HG02840 (cell line): ENCODE measurements at regions not wholly inside any gene's neighbourhood (a gene's known extent, or its start where the extent isn't known, plus 50 kb on each side); places are given as distances from the start of the nearest gene placed in this dataset.
"Not testable (repeated sequence)": the region's sequence is repeated elsewhere in the genome, so short reads cannot be mapped to it uniquely, and the experiment has no call there.

Experiments
- ATAC-seq: cut with Tn5 transposase; IDR thresholded peaks from one replicate; pipeline ENCODE4 v1.9.1; 2021; ENCODE audit warnings: mild to moderate bottlenecking, moderate library complexity, moderate number of reproducible peaks; ENCODE audit not compliant: unreplicated experiment, low FRiP score

- no peak for ATAC-seq
Measured at GRCh38 chr19:30097746-30098280, 155.8 kb downstream of the URI1 start.

GRCh38 chr19:30102239-30102638 lies 160.2 kb downstream of the URI1 start:
- ATAC-seq = no peak

GRCh38 chr19:30102666-30103065 lies 160.6 kb downstream of the URI1 start:
- no peak for ATAC-seq

GRCh38 chr19:30103981-30104380 lies 161.9 kb downstream of the URI1 start:
- ATAC-seq = no peak

GRCh38 chr19:30105316-30105715 lies 163.3 kb downstream of the URI1 start:
- no peak for ATAC-seq

GRCh38 chr19:30105727-30106126 lies 163.7 kb downstream of the URI1 start:
- ATAC-seq = no peak

- no peak for ATAC-seq
Measured at GRCh38 chr19:30106417-30107095, 164.5 kb downstream of the URI1 start.

- ATAC-seq = no peak
Measured at GRCh38 chr19:30107251-30107650, 165.2 kb downstream of the URI1 start.

- ATAC-seq = no peak
Measured at GRCh38 chr19:30109565-30109964, 167.5 kb downstream of the URI1 start.

- ATAC-seq = no peak
Measured at GRCh38 chr19:30111021-30111855, 169.2 kb downstream of the URI1 start.

- ATAC-seq = no peak
Measured at GRCh38 chr19:30112171-30112570, 170.1 kb downstream of the URI1 start.

- no peak for ATAC-seq
Measured at GRCh38 chr19:30112666-30113065, 170.6 kb downstream of the URI1 start.

GRCh38 chr19:30113186-30113585 lies 171.1 kb downstream of the URI1 start:
- ATAC-seq = no peak

GRCh38 chr19:30114095-30114494 lies 172.1 kb downstream of the URI1 start:
- not testable (repeated sequence) for ATAC-seq

- no peak for ATAC-seq
Measured at GRCh38 chr19:30115947-30116346, 173.9 kb downstream of the URI1 start.

GRCh38 chr19:30116530-30116929 lies 174.5 kb downstream of the URI1 start:
- ATAC-seq = no peak

GRCh38 chr19:30116984-30117555 lies 175.0 kb downstream of the URI1 start:
- ATAC-seq = no peak

- no peak for ATAC-seq
Measured at GRCh38 chr19:30117636-30118145, 175.7 kb downstream of the URI1 start.

- ATAC-seq = no peak
Measured at GRCh38 chr19:30118221-30118620, 176.2 kb downstream of the URI1 start.

- ATAC-seq = no peak
Measured at GRCh38 chr19:30118760-30119159, 176.7 kb downstream of the URI1 start.
